SJSA1 (cell line): ENCODE measurements at regions not wholly inside any gene's neighbourhood (a gene's known extent, or its start where the extent isn't known, plus 50 kb on each side); places are given as distances from the start of the nearest gene placed in this dataset.

ENCODE experiments used
- DNase-seq, 2 experiments: peaks; one replicate each; pipeline ENCODE4 v3.0.0-alpha.2; 2015 to 2020; ENCODE audit warnings: low spot score in 2 of 2, low read depth in 1 of 2
- H3K27ac ChIP-seq: fragments of 250-450 bp; sonication (Bioruptor Pico); 2 replicates; pipeline ENCODE4 v1.5.1; 2020; ENCODE audit warnings: mild to moderate bottlenecking, moderate library complexity
- H3K27me3 ChIP-seq: fragments of 250-450 bp; sonication (Bioruptor Pico); replicated peaks from 2 replicates; pipeline ENCODE4 v1.5.1; 2020; ENCODE audit warnings: mild to moderate bottlenecking, moderate library complexity
- H3K36me3 ChIP-seq: fragments of 250-450 bp; sonication (Bioruptor Pico); 2 replicates; pipeline ENCODE4 v1.5.1; 2020; ENCODE audit warnings: mild to moderate bottlenecking
- H3K4me1 ChIP-seq: fragments of 250-450 bp; sonication (Bioruptor Pico); replicated peaks from 2 replicates; pipeline ENCODE4 v1.6.1; 2021; ENCODE audit warnings: mild to moderate bottlenecking
- H3K4me3 ChIP-seq: fragments of 250-450 bp; sonication (Bioruptor Pico); 2 replicates; pipeline ENCODE4 v1.5.1; 2020; ENCODE audit warnings: mild to moderate bottlenecking
- H3K9me3 ChIP-seq: fragments of 250-450 bp; sonication (Bioruptor Pico); replicated peaks from 2 replicates; pipeline ENCODE4 v1.5.1; 2020; ENCODE audit warnings: mild to moderate bottlenecking

GRCh38 chr10:111161109-111161874, 84.5 kb downstream of the ADRA2A start:
- no peaks in the 10 kb centered on the region for H3K9me3 ChIP-seq
- peaks cover 19% of the 10 kb centered on the region for H3K27me3 ChIP-seq
- DNase-seq, result no peak
- H3K27ac ChIP-seq, result no peak overlapping the region
- no peak overlapping the region for H3K4me3 ChIP-seq
- H3K4me1 ChIP-seq, result no peaks in the 10 kb centered on the region
- H3K36me3 ChIP-seq, result no peaks in the 10 kb centered on the region

GRCh38 chr10:111171183-111171582, 94.4 kb downstream of the ADRA2A start:
- DNase-seq, result no peak
- Histone ChIP-seq H3K4me3 (no peak overlapping the region), H3K4me1 (no peaks in the 10 kb centered on the region), H3K9me3 (no peaks in the 10 kb centered on the region), H3K27ac (no peak overlapping the region), H3K36me3 (no peaks in the 10 kb centered on the region), H3K27me3 (peaks cover 5% of the 10 kb centered on the region; the same call in 1 of the 2 replicates)

DNA sequence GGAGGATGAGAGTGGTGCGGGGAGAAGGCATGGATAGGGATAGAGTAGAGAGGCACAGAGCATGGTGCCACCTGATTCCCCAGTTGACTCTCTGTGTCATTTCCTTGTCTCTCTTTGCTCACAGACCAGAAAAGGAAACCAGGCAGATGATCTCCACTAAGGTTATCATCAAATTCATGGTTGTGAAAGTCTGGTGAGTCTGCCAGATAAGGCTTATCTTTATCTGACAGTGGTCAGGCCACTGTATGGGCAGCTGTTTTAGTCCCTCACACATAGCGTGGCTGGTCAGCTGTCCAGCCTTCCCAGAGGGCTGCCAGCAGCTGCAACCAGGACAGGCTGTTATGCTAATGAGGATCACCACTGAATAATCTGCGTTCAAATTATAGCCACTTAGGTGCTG, 99.0 kb downstream of the ADRA2A start:
- Histone ChIP-seq H3K36me3 (no peaks in the 10 kb centered on the region), H3K4me3 (no peak overlapping the region), H3K27me3 (peaks cover 3% of the 10 kb centered on the region; the same call in 1 of the 2 replicates), H3K9me3 (no peaks in the 10 kb centered on the region), H3K27ac (no peak overlapping the region), H3K4me1 (no peaks in the 10 kb centered on the region)
- no peak for DNase-seq

DNA sequence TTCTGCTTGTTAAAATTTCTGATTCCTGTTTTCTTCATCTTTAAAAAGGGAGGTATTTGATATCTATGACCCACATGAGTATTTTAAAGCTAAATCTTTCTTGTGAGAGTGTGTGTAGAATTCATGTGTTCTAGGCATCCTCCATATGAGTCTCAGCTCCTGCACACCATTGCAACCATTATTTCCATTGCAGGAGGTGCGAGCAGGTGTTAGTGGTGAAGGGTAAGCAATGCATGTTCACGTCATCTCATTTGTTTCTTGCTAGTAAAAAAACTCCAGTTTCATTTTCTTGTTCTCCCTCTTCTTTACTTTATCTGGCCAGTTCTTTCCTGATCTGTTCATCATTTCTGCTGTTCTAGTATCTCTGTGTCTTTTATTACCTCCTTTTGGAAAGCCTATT, 100.5 kb downstream of the ADRA2A start:
- no peak for DNase-seq
- Histone ChIP-seq H3K4me1 (no peaks in the 10 kb centered on the region), H3K27ac (no peak overlapping the region), H3K36me3 (no peaks in the 10 kb centered on the region), H3K9me3 (no peaks in the 10 kb centered on the region), H3K4me3 (no peak overlapping the region), H3K27me3 (peaks cover 5% of the 10 kb centered on the region; the same call in 1 of the 2 replicates)

GRCh38 chr10:111179514-111179913, 102.7 kb downstream of the ADRA2A start:
- Histone ChIP-seq H3K36me3 (no peaks in the 10 kb centered on the region), H3K27me3 (peaks cover 3% of the 10 kb centered on the region; the same call in 1 of the 2 replicates), H3K4me3 (no peak overlapping the region), H3K27ac (no peak overlapping the region), H3K9me3 (no peaks in the 10 kb centered on the region), H3K4me1 (no peaks in the 10 kb centered on the region)
- DNase-seq, result no peak

DNA sequence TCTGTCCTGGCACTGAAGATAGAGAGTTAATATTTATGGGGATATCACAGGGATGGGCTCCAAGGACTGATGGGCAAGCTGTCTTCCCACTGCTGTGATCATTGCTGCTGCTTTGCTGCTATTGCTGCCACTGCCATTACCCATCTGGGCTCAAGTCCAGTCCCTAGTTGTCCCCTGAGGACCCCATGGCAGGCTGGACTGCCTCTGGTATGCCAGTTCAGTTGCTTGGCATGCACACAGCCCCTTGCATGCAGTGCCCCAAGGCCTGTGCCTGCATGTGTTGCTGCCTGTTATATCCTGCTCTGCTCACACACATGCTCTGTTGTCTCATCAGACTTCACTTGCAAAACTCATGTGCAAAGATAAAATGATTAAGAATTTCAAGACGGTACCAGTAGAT, 109.5 kb downstream of the ADRA2A start:
- no peak overlapping the region for H3K27ac ChIP-seq
- DNase-seq, result no peak
- H3K27me3 ChIP-seq, result peaks cover 24% of the 10 kb centered on the region
- no peak overlapping the region for H3K4me3 ChIP-seq
- H3K4me1 ChIP-seq, result no peaks in the 10 kb centered on the region
- H3K36me3 ChIP-seq, result no peaks in the 10 kb centered on the region
- H3K9me3 ChIP-seq, result no peaks in the 10 kb centered on the region

GRCh38 chr10:111187096-111187495, 110.3 kb downstream of the ADRA2A start:
- peaks cover 31% of the 10 kb centered on the region for H3K27me3 ChIP-seq
- H3K36me3 ChIP-seq, result no peaks in the 10 kb centered on the region
- no peaks in the 10 kb centered on the region for H3K4me1 ChIP-seq

GRCh38 chr10:111199587-111199986, 122.8 kb downstream of the ADRA2A start:
- Histone ChIP-seq H3K4me1 (no peaks in the 10 kb centered on the region), H3K36me3 (no peaks in the 10 kb centered on the region), H3K27ac (no peak overlapping the region), H3K9me3 (no peaks in the 10 kb centered on the region), H3K27me3 (no peaks in the 10 kb centered on the region; the same call in 1 of the 2 replicates), H3K4me3 (no peak overlapping the region)
- DNase-seq, result no peak

More at GRCh38 chr10:111187096-111187495, 110.3 kb downstream of the ADRA2A start:
- Histone ChIP-seq H3K27ac (no peak overlapping the region), H3K4me3 (no peak overlapping the region), H3K9me3 (no peaks in the 10 kb centered on the region)
- DNase-seq, result no peak

DNA sequence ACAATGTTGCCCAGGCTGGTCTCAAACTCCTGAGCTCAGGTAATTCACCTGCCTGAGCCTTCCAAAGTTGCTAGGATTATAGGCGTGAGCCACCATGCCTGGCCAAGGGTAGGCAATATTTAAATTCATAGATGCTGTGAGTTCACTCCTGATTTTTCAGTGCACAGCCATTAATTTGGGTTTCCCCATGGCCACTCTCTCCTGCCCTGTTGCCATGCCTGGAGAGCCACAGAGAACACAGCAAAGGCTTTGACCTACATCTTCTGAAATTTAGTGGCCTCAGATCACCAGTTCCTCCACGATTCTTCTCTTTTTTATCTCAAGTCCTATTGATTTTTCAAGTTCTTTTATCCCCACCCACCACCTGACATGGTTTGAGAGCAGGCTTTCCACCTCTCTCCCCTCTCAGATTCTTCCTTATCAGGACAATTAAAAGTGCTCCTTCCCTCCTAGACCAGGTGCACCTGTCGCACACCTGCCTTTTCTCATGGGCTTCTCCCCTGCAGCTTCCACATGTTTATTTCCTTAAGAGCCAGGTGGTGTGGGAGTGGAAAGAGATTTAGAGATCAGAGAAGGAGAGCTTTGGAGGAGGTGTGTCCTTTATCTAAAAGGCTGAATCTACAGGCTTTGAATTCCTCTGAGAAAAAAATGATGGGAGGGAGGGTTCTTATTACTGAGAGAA, 123.8 kb downstream of the ADRA2A start:
- Histone ChIP-seq H3K27ac (no peak overlapping the region), H3K36me3 (no peaks in the 10 kb centered on the region), H3K4me1 (no peaks in the 10 kb centered on the region), H3K9me3 (no peaks in the 10 kb centered on the region), H3K4me3 (no peak overlapping the region), H3K27me3 (no peaks in the 10 kb centered on the region)
- no peak for DNase-seq

DNA sequence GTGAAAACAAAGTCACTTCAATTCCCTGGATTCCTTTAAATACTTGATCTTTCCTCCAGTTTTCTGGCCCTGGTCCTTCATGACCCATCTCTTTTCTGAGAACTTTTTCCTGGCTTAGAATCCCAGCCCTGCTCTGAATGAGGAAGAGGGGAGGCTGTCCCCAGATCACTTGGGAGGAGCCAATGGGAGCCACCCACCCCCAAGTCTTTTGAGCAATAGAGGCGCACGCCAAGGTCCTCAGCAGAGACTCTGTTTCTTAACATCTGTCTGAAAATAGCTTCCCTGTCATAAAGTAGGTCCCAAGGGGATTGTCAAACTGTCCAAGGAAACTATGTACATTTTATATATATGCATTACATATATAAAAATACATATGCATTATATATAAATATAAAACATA, 126.8 kb downstream of the ADRA2A start:
- H3K36me3 ChIP-seq, result no peaks in the 10 kb centered on the region
- no peaks in the 10 kb centered on the region for H3K9me3 ChIP-seq
- H3K4me3 ChIP-seq, result no peak overlapping the region
- no peak for DNase-seq
- H3K27ac ChIP-seq, result no peak overlapping the region
- H3K4me1 ChIP-seq, result peaks cover 9% of the 10 kb centered on the region
- H3K27me3 ChIP-seq, result no peaks in the 10 kb centered on the region

DNA sequence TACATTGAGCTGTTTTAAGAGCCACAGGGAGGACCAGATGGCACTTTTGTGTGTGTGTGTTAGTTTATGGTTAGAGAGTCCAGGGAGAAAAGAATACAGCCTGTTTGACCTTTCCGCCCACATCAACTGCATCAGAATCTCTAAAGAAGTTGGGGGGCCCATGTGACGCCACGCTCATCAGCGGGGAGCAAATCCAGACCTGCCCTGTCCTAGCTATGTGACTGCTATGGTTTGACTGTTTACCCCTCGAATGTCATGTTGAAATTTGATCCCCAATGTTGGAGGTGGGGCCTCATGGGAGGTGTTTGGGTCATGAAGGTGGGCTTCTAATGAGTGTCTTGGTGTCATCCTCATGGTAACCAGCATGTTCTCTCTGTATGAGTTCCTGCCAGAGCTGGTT, 128.0 kb downstream of the ADRA2A start:
- Histone ChIP-seq H3K4me3 (no peak overlapping the region), H3K4me1 (peaks cover 9% of the 10 kb centered on the region), H3K36me3 (no peaks in the 10 kb centered on the region), H3K9me3 (no peaks in the 10 kb centered on the region), H3K27ac (no peak overlapping the region), H3K27me3 (no peaks in the 10 kb centered on the region)
- no peak for DNase-seq

- Histone ChIP-seq H3K27ac (no peak overlapping the region), H3K4me3 (no peak overlapping the region), H3K9me3 (no peaks in the 10 kb centered on the region), H3K4me1 (peaks cover 20% of the 10 kb centered on the region), H3K36me3 (no peaks in the 10 kb centered on the region), H3K27me3 (no peaks in the 10 kb centered on the region)
- DNase-seq, result peak in 1 of 2 experiments; percentile 6
These were observed 129.7 kb downstream of the ADRA2A start for GRCh38 chr10:111206521-111206920.

- Histone ChIP-seq H3K4me1 (peaks cover 27% of the 10 kb centered on the region), H3K27ac (no peak overlapping the region), H3K4me3 (no peak overlapping the region), H3K27me3 (no peaks in the 10 kb centered on the region), H3K36me3 (no peaks in the 10 kb centered on the region), H3K9me3 (no peaks in the 10 kb centered on the region)
- DNase-seq, result no peak
These were observed 130.7 kb downstream of the ADRA2A start for GRCh38 chr10:111207500-111207899.

GRCh38 chr10:111208951-111209350, 132.1 kb downstream of the ADRA2A start:
- peaks cover 32% of the 10 kb centered on the region for H3K4me1 ChIP-seq
- H3K9me3 ChIP-seq, result no peaks in the 10 kb centered on the region
- H3K36me3 ChIP-seq, result no peaks in the 10 kb centered on the region
- DNase-seq, result no peak
- H3K27ac ChIP-seq, result no peak overlapping the region
- no peak overlapping the region for H3K4me3 ChIP-seq
- no peaks in the 10 kb centered on the region for H3K27me3 ChIP-seq
